K562 (cell line): ENCODE measurements at regions not wholly inside any gene's neighbourhood (a gene's known extent, or its start where the extent isn't known, plus 50 kb on each side); places are given as distances from the start of the nearest gene placed in this dataset.

Source experiments
- ATAC-seq: fragments of 200-7000 bp; cut with Tn5 transposase; 3 replicates; pipeline ENCODE4 v1.9.1; 2020; ENCODE audit warnings: moderate library complexity
- BruUV-seq: library from RNA; stranded (reverse); fragments of 400-500 nt; replicated peaks from 2 replicates; lab custom pipeline; 2021; lab: Mats Ljungman, UMichigan
- CTCF ChIA-PET: fragments of 300-600 bp; formaldehyde crosslinking; extraction: SDS; loops from one replicate; lab custom pipeline; 2021; ENCODE audit warnings: low intra/inter-chr PET ratio; lab: Yijun Ruan, JAX
- POLR2A ChIA-PET: fragments of 300-600, 350-650 bp; sonication (Branson Sonifier 250); formaldehyde crosslinking; extraction: SDS; loops from one replicate; lab custom pipeline; 2021; ENCODE audit warnings: antibody characterized with exemption, inconsistent platforms; lab: Yijun Ruan, JAX
- DNase-seq, 4 experiments: peaks; one replicate each; pipeline versions ENCODE4 v3.0.0 to v3.0.0-alpha.2; 2011 to 2018; ENCODE audit warnings: low spot score in 3 of 4, mixed read lengths in 3 of 4; ENCODE audit errors: extremely low read depth in 1 of 4
- FAIRE-seq: peaks from 2 replicates; lab custom pipeline; 2011; peaks lifted over from hg19 to GRCh38; lab: Jason Lieb, UNC
- H2AFZ ChIP-seq: 2 replicates; pipeline ENCODE4 v1.6.0; 2011; ENCODE audit warnings: low read depth, low read length, control low read depth, inconsistent platforms
- H3K27ac ChIP-seq: fragments of 200-600 bp; 3 replicates; pipeline ENCODE4 v1.8.0; 2011; ENCODE audit warnings: low read depth, mild to moderate bottlenecking, control low read depth, inconsistent platforms, low read length, moderate library complexity, mixed read lengths; ENCODE audit errors: extremely low read depth
- H3K27me3 ChIP-seq, 2 experiments: fragments of 300-600 bp in 1 of 2; 2 replicates in 1 of 2; 3 replicates in 1 of 2; pipeline versions ENCODE4 v1.6.0 to v1.8.0; 2011; ENCODE audit warnings: inconsistent platforms in 2 of 2, low read length in 2 of 2, mild to moderate bottlenecking in 1 of 2, mixed read lengths in 1 of 2, moderate library complexity in 1 of 2; ENCODE audit not compliant: control insufficient read depth in 2 of 2, insufficient read depth in 2 of 2
- H3K36me3 ChIP-seq: fragments of 300-600 bp; 3 replicates; pipeline ENCODE4 v1.8.0; 2011; ENCODE audit warnings: mild to moderate bottlenecking, low read length, inconsistent platforms; ENCODE audit not compliant: control insufficient read depth, insufficient read depth
- H3K4me1 ChIP-seq, 2 experiments: fragments of 200-600 bp in 1 of 2; replicated peaks in 1 of 2; 2 replicates in 1 of 2; 3 replicates in 1 of 2; pipeline versions ENCODE4 v1.5.1 to v1.8.0; 2011; ENCODE audit warnings: inconsistent platforms in 2 of 2, low read length in 2 of 2, mild to moderate bottlenecking in 1 of 2, mixed read lengths in 1 of 2, moderate library complexity in 1 of 2; ENCODE audit not compliant: control insufficient read depth in 2 of 2, insufficient read depth in 2 of 2
- H3K4me2 ChIP-seq: 2 replicates; pipeline ENCODE4 v1.6.1; 2011; ENCODE audit warnings: low read length, control low read depth, inconsistent platforms, mixed read lengths; ENCODE audit not compliant: insufficient read depth
- H3K4me3 ChIP-seq: fragments of 200-600 bp; sonication (generic), shearing (Covaris generic); 2 replicates; pipeline ENCODE4 v1.5.1; 2016; ENCODE audit warnings: control low read depth, inconsistent platforms
- H3K79me2 ChIP-seq: fragments of 200-600 bp; 3 replicates; pipeline ENCODE4 v1.8.0; 2011; ENCODE audit warnings: low read length, inconsistent platforms; ENCODE audit not compliant: control insufficient read depth, insufficient read depth
- H3K9ac ChIP-seq, 2 experiments: 2 replicates each; pipeline versions ENCODE4 v1.6.0 to v1.6.1; 2011; ENCODE audit warnings: low read depth in 2 of 2, low read length in 2 of 2, control low read depth in 1 of 2, inconsistent platforms in 1 of 2, mild to moderate bottlenecking in 1 of 2, mixed read lengths in 1 of 2; ENCODE audit not compliant: insufficient read depth in 1 of 2
- H3K9me1 ChIP-seq: one replicate; pipeline ENCODE4 v1.6.0; 2011; ENCODE audit warnings: inconsistent platforms, mild to moderate bottlenecking, low read length, moderate library complexity; ENCODE audit not compliant: control insufficient read depth, insufficient read depth
- H3K9me3 ChIP-seq: replicated peaks from 2 replicates; pipeline ENCODE4 v1.5.1; 2011; ENCODE audit warnings: low read depth, low read length, inconsistent platforms; ENCODE audit not compliant: control insufficient read depth, insufficient read depth
- H4K20me1 ChIP-seq: replicated peaks from 2 replicates; pipeline ENCODE4 v1.6.1; 2011; ENCODE audit warnings: low read length, inconsistent platforms, mixed read lengths; ENCODE audit not compliant: control insufficient read depth, insufficient read depth
- BMI1 ChIP-seq: fragments of 150-350 bp; IDR thresholded peaks from 2 replicates; pipeline ENCODE4 v1.6.1; 2014; ENCODE audit warnings: low read length
- CBFB ChIP-seq: sonication (generic); formaldehyde crosslinking; IDR thresholded peaks from 2 replicates; pipeline ENCODE4 v1.4.0; 2020; ENCODE audit warnings: mild to moderate bottlenecking, missing genetic modification reagents
- CHAMP1 ChIP-seq: fragments of 450-650 bp; IDR thresholded peaks from 2 replicates; pipeline ENCODE4 v1.6.1; 2016; ENCODE audit warnings: mild to moderate bottlenecking
- CHCHD3 ChIP-seq: fragments of 250-450 bp; sonication (Bioruptor Pico); IDR thresholded peaks from 2 replicates; pipeline ENCODE4 v2.1.2; 2022; ENCODE audit warnings: mild to moderate bottlenecking
- CSDE1 ChIP-seq, 2 experiments: fragments of 450-650 bp; IDR thresholded peaks; 2 replicates each; pipeline ENCODE4 v1.6.1; 2016; ENCODE audit warnings: mild to moderate bottlenecking in 1 of 2
- ETS2 ChIP-seq: IDR thresholded peaks from 2 replicates; pipeline ENCODE4 v1.6.1; 2016; ENCODE audit warnings: borderline replicate concordance, missing genetic modification characterization, mild to moderate bottlenecking, moderate library complexity, missing compliant biosample characterization; ENCODE audit not compliant: poor library complexity, severe bottlenecking
- GTF2F1 ChIP-seq: IDR thresholded peaks from 2 replicates; pipeline ENCODE4 v1.6.1; 2011; ENCODE audit warnings: low read depth, low read length, improper control_type of control experiment
- MAFK ChIP-seq: IDR thresholded peaks from 2 replicates; pipeline ENCODE4 v1.6.1; 2011; ENCODE audit warnings: low read length, improper control_type of control experiment
- POLR2AphosphoS5 ChIP-seq: IDR thresholded peaks from 2 replicates; pipeline ENCODE4 v1.6.1; 2011; ENCODE audit warnings: mild to moderate bottlenecking, low read depth, low read length, moderate library complexity; ENCODE audit not compliant: control insufficient read depth, insufficient read depth
- RB1 ChIP-seq: fragments of 450-650 bp; IDR thresholded peaks from 2 replicates; pipeline ENCODE4 v1.6.1; 2017; ENCODE audit warnings: low read depth, mild to moderate bottlenecking
- RBM25 ChIP-seq: fragments of 200-400 bp; formaldehyde crosslinking; IDR thresholded peaks from 2 replicates; pipeline ENCODE4 v1.6.1; 2018; ENCODE audit warnings: low read length, low read depth, moderate library complexity; ENCODE audit not compliant: severe bottlenecking
- RFX5 ChIP-seq: IDR thresholded peaks from 2 replicates; pipeline ENCODE4 v1.6.1; 2011; ENCODE audit warnings: low read depth, mild to moderate bottlenecking, improper control_type of control experiment, low read length
- STAT5A ChIP-seq: IDR thresholded peaks from 2 replicates; pipeline ENCODE4 v1.6.1; 2012; ENCODE audit warnings: low read length, inconsistent platforms, borderline replicate concordance
- ZFP36 ChIP-seq: fragments of 150-350 bp; IDR thresholded peaks from 2 replicates; pipeline ENCODE4 v1.6.1; 2018; ENCODE audit warnings: low read length, low read depth; ENCODE audit not compliant: partially characterized antibody
- ZFX ChIP-seq: sonication (generic); formaldehyde crosslinking; IDR thresholded peaks from 2 replicates; pipeline ENCODE4 v1.8.0; 2022; ENCODE audit warnings: mild to moderate bottlenecking, missing genetic modification reagents, moderate library complexity
- ZNF76 ChIP-seq: fragments of 250-450 bp; sonication (Bioruptor Pico); IDR thresholded peaks from 2 replicates; pipeline ENCODE4 v1.4.0; 2020; ENCODE audit warnings: mild to moderate bottlenecking, moderate library complexity, borderline replicate concordance
- WGBS: fragments of 100-300 bp; shearing (Covaris generic); methylation state at CpG from one replicate; pipeline ENCODE4 v1.1.6; 2016; ENCODE audit warnings: low coverage, mixed read lengths; ENCODE audit not compliant: insufficient coverage; ENCODE audit errors: missing lambda C conversion rate; 5-methylcytosine and 5-hydroxymethylcytosine counted together
- in situ Hi-C: fragments of 300-500 bp; cut with MboI; formaldehyde crosslinking; loops from 4 replicates; pipeline ENCODE4 v1.15.0; 2018; ENCODE audit warnings: inconsistent platforms, mixed read lengths
- intact Hi-C: fragments of 100-400 bp; cut with micrococcal nuclease; formaldehyde crosslinking; loops from 2 replicates; pipeline ENCODE4 v1.14.2; 2022
- TF ChIP-seq, protein P1 (sequence below): sonication (generic); formaldehyde crosslinking; IDR thresholded peaks from 2 replicates; pipeline ENCODE4 v1.8.0; 2022; ENCODE audit warnings: mild to moderate bottlenecking, missing genetic modification reagents
- TF ChIP-seq, protein P2 (sequence below), 2 experiments: fragments of 450-650 bp; conservative IDR thresholded peaks; 2 replicates each; pipeline ENCODE4 v1.6.1; 2017; ENCODE audit warnings: mild to moderate bottlenecking in 2 of 2, moderate library complexity in 2 of 2
- TF ChIP-seq, protein P3 (sequence below), 2 experiments: fragments of 200-800 bp in 1 of 2; sonication (Bioruptor generic) in 1 of 2; sonication (generic) in 1 of 2; formaldehyde crosslinking in 1 of 2; IDR thresholded peaks in 1 of 2; conservative IDR thresholded peaks in 1 of 2; 2 replicates each; pipeline versions ENCODE4 v1.5.0 to v1.6.1; 2016 to 2020; ENCODE audit warnings: missing compliant biosample characterization in 1 of 2, missing genetic modification characterization in 1 of 2, missing genetic modification reagents in 1 of 2

- BruUV-seq: no TSS peak
- no peak for DNase-seq
- no peak for TF ChIP-seq CHAMP1
- no peak for TF ChIP-seq RBM25
- TF ChIP-seq MAFK: no peak
- no peak for TF ChIP-seq CSDE1 (IDR thresholded peaks at IDR 0.05)
- TF ChIP-seq STAT5A: no peak
- no peak for TF ChIP-seq RFX5
- TF ChIP-seq, protein P1, sequence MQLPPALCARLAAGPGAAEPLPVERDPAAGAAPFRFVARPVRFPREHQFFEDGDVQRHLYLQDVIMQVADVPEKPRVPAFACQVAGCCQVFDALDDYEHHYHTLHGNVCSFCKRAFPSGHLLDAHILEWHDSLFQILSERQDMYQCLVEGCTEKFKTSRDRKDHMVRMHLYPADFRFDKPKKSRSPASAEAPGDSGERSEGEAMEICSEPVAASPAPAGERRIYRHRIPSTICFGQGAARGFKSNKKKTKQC (CRISPR knock-in tag): no peak
- TF ChIP-seq ZNF76 (CRISPR knock-in tag): no peak
- TF ChIP-seq, protein P2, sequence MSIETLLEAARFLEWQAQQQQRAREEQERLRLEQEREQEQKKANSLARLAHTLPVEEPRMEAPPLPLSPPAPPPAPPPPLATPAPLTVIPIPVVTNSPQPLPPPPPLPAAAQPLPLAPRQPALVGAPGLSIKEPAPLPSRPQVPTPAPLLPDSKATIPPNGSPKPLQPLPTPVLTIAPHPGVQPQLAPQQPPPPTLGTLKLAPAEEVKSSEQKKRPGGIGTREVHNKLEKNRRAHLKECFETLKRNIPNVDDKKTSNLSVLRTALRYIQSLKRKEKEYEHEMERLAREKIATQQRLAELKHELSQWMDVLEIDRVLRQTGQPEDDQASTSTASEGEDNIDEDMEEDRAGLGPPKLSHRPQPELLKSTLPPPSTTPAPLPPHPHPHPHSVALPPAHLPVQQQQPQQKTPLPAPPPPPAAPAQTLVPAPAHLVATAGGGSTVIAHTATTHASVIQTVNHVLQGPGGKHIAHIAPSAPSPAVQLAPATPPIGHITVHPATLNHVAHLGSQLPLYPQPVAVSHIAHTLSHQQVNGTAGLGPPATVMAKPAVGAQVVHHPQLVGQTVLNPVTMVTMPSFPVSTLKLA (conservative IDR thresholded peaks at IDR 0.05): no peak
- TF ChIP-seq, protein P3, sequence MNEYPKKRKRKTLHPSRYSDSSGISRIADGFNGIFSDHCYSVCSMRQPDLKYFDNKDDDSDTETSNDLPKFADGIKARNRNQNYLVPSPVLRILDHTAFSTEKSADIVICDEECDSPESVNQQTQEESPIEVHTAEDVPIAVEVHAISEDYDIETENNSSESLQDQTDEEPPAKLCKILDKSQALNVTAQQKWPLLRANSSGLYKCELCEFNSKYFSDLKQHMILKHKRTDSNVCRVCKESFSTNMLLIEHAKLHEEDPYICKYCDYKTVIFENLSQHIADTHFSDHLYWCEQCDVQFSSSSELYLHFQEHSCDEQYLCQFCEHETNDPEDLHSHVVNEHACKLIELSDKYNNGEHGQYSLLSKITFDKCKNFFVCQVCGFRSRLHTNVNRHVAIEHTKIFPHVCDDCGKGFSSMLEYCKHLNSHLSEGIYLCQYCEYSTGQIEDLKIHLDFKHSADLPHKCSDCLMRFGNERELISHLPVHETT (CRISPR knock-in tag; conservative IDR thresholded peaks at IDR 0.05 in 1 of 2, IDR thresholded peaks at IDR 0.05 in 1 of 2): no peak
- no peak for TF ChIP-seq CHCHD3 (CRISPR knock-in tag)
- TF ChIP-seq RB1: no peak
- no peak for TF ChIP-seq ETS2 (tag)
- TF ChIP-seq BMI1: no peak
- no peak for TF ChIP-seq GTF2F1
- no peak for TF ChIP-seq ZFX (CRISPR knock-in tag)
- no peak for TF ChIP-seq CBFB
- TF ChIP-seq POLR2AphosphoS5: no peak
- no peak for TF ChIP-seq ZFP36
Observed at GRCh38 chr4:33709247-33709646, 2535.1 kb downstream of the ARAP2 start.

More at GRCh38 chr4:33709247-33709646, 2535.1 kb downstream of the ARAP2 start:
- H3K9me1 ChIP-seq: no peaks in the 10 kb centered on the region
- H3K4me3 ChIP-seq: no peak overlapping the region
- ATAC-seq (no peak), FAIRE-seq (no peak)
- H3K9ac ChIP-seq: no peak overlapping the region
- no peak overlapping the region for H3K4me2 ChIP-seq
- H3K27me3 ChIP-seq: no peaks in the 10 kb centered on the region
- no peak overlapping the region for H3K27ac ChIP-seq
- peaks cover 3% of the 10 kb centered on the region; the same call in 1 of the 2 replicates for H3K9me3 ChIP-seq
- intact Hi-C loops: no loop called here
- no peak overlapping the region for H2AFZ ChIP-seq
- no peaks in the 10 kb centered on the region for H4K20me1 ChIP-seq
- ChIA-PET POLR2A (no interaction called here), CTCF (no interaction called here)
- no peaks in the 10 kb centered on the region for H3K79me2 ChIP-seq
- in situ Hi-C loops: no loop called here
- H3K4me1 ChIP-seq: no peaks in the 10 kb centered on the region
- no peaks in the 10 kb centered on the region for H3K36me3 ChIP-seq
- WGBS: 7% methylated on average over 3 of the region's 3 CpGs
